Prostate gland (tissue), 2 donors: ENCODE measurements at regions not wholly inside any gene's neighbourhood (a gene's known extent, or its start where the extent isn't known, plus 50 kb on each side); places are given as distances from the start of the nearest gene placed in this dataset.

Source experiments
- DNase-seq: peaks from one replicate; pipeline ENCODE4 v3.0.0-alpha.2; 2019; ENCODE audit warnings: low spot score
- H3K27ac ChIP-seq, 2 donors: fragments of 200-600 bp; sonication (generic); 2 replicates each; pipeline ENCODE4 v1.5.1; 2017 to 2019
- H3K27me3 ChIP-seq: fragments of 200-600 bp; sonication (generic); replicated peaks from 2 replicates; pipeline ENCODE4 v1.5.1; 2019; ENCODE audit not compliant: insufficient read depth
- H3K36me3 ChIP-seq, 2 donors: fragments of 200-600 bp; sonication (generic); 1 replicate in 1 of 2; 2 replicates in 1 of 2; pipeline versions ENCODE4 v1.5.1 to v1.8.1; 2017 to 2019
- H3K4me1 ChIP-seq: fragments of 200-600 bp; sonication (generic); replicated peaks from 2 replicates; pipeline ENCODE4 v1.5.1; 2019
- H3K4me3 ChIP-seq, 2 donors: fragments of 200-600 bp; sonication (generic); 2 replicates each; pipeline ENCODE4 v1.5.1; 2017 to 2019
- H3K9me3 ChIP-seq: fragments of 200-600 bp; sonication (generic); 2 replicates; pipeline ENCODE4 v1.5.1; 2017
- POLR2A ChIP-seq: fragments of 450-650 bp; IDR thresholded peaks from one replicate; pipeline ENCODE4 v1.6.1; 2016; ENCODE audit warnings: antibody characterized with exemption, mild to moderate bottlenecking
- POLR2AphosphoS5 ChIP-seq: sonication (generic); formaldehyde crosslinking; IDR thresholded peaks from one replicate; pipeline ENCODE4 v1.6.1; 2017; ENCODE audit warnings: antibody characterized with exemption
- WGBS: methylation state at CpG from one replicate; pipeline ENCODE4 v1.1.5; 2018; 5-methylcytosine and 5-hydroxymethylcytosine counted together
- intact Hi-C: fragments of 100-400 bp; cut with DNase I; formaldehyde crosslinking; loops from one replicate; pipeline ENCODE4 v1.14.2; 2022
- TF ChIP-seq, protein P1 (sequence below), 4 experiments: fragments of 200-600 bp in 2 of 4; fragments of 450-650 bp in 2 of 4; sonication (generic) in 2 of 4; IDR thresholded peaks; 1 replicate in 3 of 4; 2 replicates in 1 of 4; pipeline ENCODE4 v1.5.1; 2016 to 2019; ENCODE audit warnings: antibody characterized with exemption in 4 of 4, mild to moderate bottlenecking in 2 of 4, moderate library complexity in 2 of 4

DNA sequence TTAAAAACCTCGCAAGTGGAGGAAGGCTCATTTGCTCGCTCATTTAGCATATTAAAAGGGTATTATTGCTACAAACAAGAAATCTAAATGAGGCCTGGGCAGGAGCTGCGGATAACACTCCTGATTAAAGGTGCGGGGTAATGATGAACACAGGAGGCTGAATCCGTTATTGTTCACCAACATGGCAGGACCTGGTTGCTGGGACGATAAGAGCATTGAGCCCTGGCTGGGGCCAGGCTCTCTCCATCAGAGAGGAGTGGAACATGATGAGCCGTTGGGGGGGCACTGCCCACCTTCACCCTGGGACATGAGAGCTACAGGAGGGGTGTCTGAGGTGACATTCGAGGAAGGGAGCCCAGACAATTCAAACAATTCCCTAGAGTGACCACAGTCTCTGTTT lies 211.7 kb downstream of the NXPE2 start:
- Histone ChIP-seq H3K27ac (no peak overlapping the region), H3K4me1 (no peaks in the 10 kb centered on the region), H3K27me3 (no peaks in the 10 kb centered on the region), H3K4me3 (no peak overlapping the region), H3K36me3 (no peaks in the 10 kb centered on the region), H3K9me3 (no peaks in the 10 kb centered on the region)
- no peak for DNase-seq
- WGBS: 76% methylated on average over 8 of the region's 8 CpGs
- TF ChIP-seq POLR2A (no peak), POLR2AphosphoS5 (no peak)
- TF ChIP-seq, protein P1, sequence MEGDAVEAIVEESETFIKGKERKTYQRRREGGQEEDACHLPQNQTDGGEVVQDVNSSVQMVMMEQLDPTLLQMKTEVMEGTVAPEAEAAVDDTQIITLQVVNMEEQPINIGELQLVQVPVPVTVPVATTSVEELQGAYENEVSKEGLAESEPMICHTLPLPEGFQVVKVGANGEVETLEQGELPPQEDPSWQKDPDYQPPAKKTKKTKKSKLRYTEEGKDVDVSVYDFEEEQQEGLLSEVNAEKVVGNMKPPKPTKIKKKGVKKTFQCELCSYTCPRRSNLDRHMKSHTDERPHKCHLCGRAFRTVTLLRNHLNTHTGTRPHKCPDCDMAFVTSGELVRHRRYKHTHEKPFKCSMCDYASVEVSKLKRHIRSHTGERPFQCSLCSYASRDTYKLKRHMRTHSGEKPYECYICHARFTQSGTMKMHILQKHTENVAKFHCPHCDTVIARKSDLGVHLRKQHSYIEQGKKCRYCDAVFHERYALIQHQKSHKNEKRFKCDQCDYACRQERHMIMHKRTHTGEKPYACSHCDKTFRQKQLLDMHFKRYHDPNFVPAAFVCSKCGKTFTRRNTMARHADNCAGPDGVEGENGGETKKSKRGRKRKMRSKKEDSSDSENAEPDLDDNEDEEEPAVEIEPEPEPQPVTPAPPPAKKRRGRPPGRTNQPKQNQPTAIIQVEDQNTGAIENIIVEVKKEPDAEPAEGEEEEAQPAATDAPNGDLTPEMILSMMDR (IDR thresholded peaks at IDR 0.05): no peak
- intact Hi-C loops: no loop called here

DNA sequence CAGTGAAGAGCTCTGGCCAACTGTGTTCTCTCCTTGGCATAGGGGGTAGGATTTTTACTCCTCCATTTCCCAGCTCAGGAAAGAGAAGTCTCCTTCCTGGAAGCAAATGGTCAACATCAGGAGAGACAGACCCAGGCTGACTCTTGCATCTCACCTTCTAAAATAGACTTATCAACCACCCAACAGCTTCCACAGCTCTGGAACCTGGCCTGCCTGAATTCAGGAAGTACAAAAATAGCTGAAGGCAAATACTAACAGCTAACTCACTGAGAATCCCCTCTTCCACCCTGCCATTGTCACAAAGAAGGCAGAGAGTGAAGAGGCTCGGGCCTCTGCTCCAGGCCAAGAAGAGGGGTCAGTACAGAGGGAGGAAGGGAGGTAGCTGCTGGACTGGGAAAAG lies 213.6 kb downstream of the NXPE2 start:
- TF ChIP-seq POLR2AphosphoS5: no peak
- TF ChIP-seq POLR2A: no peak
- TF ChIP-seq, protein P1 (IDR thresholded peaks at IDR 0.05): no peak
- intact Hi-C loops: no loop called here

DNA sequence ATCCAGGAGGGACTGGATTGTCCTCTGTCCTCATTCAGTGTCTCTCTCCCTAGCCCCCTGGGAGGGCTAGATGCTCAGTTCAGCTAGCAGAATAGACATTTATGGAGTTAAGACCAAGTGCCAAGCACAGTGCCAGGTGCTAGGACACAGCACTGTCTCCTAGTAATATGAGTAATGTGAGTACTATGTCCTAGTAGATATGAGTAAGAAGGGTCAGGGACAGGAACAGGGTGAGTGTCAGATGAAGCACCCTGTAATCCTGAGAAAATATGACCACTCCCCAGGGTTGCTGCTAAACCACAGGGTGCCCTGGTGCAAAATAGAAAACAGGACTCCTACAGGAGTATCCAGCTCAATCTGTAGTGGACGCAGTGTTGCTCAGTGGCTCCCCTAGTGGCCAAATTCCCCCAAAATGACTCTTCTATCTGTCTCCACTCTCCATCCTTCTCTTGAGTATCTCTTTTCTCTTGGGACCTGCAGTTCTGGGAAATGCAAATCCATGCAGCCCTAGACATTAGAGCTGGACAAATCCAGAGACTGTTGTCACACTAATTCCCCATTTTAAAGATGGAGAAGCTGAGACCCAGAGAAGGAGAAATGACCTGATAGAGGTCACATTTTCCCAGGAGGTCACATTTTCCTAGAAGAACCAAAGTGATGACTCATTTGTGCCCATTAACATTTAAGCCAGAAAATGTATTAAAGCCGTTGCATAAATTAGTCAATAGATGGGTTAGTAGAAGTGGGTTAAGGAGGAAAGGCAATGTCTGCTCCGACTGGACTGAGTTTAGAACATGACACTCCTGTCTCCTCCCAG lies 214.3 kb downstream of the NXPE2 start:
- TF ChIP-seq, protein P1 (IDR thresholded peaks at IDR 0.05): no peak
- TF ChIP-seq POLR2A: no peak
- TF ChIP-seq POLR2AphosphoS5: no peak
- H3K4me3 ChIP-seq: no peak overlapping the region
- H3K27me3 ChIP-seq: no peaks in the 10 kb centered on the region
- no peaks in the 10 kb centered on the region for H3K9me3 ChIP-seq
- DNase-seq: no peak
- H3K36me3 ChIP-seq: no peaks in the 10 kb centered on the region
- WGBS: 96% methylated on average over 3 of the region's 3 CpGs
- no peak overlapping the region for H3K27ac ChIP-seq
- intact Hi-C loops: no loop called here
- no peaks in the 10 kb centered on the region for H3K4me1 ChIP-seq

More for the DNA sequence above, 213.6 kb downstream of the NXPE2 start:
- WGBS: 82% methylated on average over 1 of the region's 1 CpG
- Histone ChIP-seq H3K36me3 (no peaks in the 10 kb centered on the region), H3K9me3 (no peaks in the 10 kb centered on the region), H3K27ac (no peak overlapping the region), H3K27me3 (no peaks in the 10 kb centered on the region), H3K4me3 (no peak overlapping the region), H3K4me1 (no peaks in the 10 kb centered on the region)
- no peak for DNase-seq

GRCh38 chr11:114893329-114893728 lies 215.0 kb downstream of the NXPE2 start:
- H3K4me1 ChIP-seq: no peaks in the 10 kb centered on the region
- no peak overlapping the region for H3K27ac ChIP-seq
- H3K27me3 ChIP-seq: no peaks in the 10 kb centered on the region
- 90% methylated on average over 5 of the region's 5 CpGs for WGBS
- H3K36me3 ChIP-seq: no peaks in the 10 kb centered on the region
- H3K9me3 ChIP-seq: no peaks in the 10 kb centered on the region
- intact Hi-C loops: no loop called here
- H3K4me3 ChIP-seq: no peak overlapping the region
- no peak for DNase-seq
- no peak for TF ChIP-seq POLR2A

DNA sequence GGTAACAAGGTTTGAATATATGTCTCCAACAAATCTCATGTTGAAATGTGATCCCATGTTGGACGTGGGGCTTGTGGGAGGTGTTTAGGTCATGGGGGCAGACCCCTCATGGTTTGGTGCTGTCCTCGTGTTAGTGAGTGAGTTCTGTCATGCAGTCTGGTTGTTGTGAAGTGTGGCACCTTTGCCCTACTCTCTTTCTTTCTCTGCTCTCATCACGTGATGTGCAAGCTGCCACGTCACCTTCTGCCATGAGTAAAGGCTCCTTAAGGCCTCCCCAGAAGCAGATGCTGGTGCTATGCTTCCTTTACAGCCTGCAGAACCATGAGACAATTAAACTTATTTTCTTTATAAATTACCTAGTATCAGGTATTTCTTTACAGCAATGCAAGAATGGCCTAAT lies 218.3 kb downstream of the NXPE2 start:
- no peaks in the 10 kb centered on the region for H3K27me3 ChIP-seq
- H3K36me3 ChIP-seq: no peaks in the 10 kb centered on the region
- no peaks in the 10 kb centered on the region for H3K9me3 ChIP-seq
- H3K4me1 ChIP-seq: no peaks in the 10 kb centered on the region
- H3K27ac ChIP-seq: no peak overlapping the region
- no peak overlapping the region for H3K4me3 ChIP-seq
- 82% methylated on average over 4 of the region's 4 CpGs for WGBS
- TF ChIP-seq POLR2AphosphoS5: no peak
- TF ChIP-seq, protein P1 (IDR thresholded peaks at IDR 0.05): no peak
- intact Hi-C loops: no loop called here
- no peak for DNase-seq
